K562 (cell line): ENCODE measurements at regions not wholly inside any gene's neighbourhood (a gene's known extent, or its start where the extent isn't known, plus 50 kb on each side); places are given as distances from the start of the nearest gene placed in this dataset.

Experiments used
- ATAC-seq: fragments of 200-7000 bp; cut with Tn5 transposase; 3 replicates; pipeline ENCODE4 v1.9.1; 2020; ENCODE audit warnings: moderate library complexity
- BruUV-seq: library from RNA; stranded (reverse); fragments of 400-500 nt; replicated peaks from 2 replicates; lab custom pipeline; 2021; lab: Mats Ljungman, UMichigan
- CTCF ChIA-PET: fragments of 300-600 bp; formaldehyde crosslinking; extraction: SDS; loops from one replicate; lab custom pipeline; 2021; ENCODE audit warnings: low intra/inter-chr PET ratio; lab: Yijun Ruan, JAX
- POLR2A ChIA-PET: fragments of 300-600, 350-650 bp; sonication (Branson Sonifier 250); formaldehyde crosslinking; extraction: SDS; loops from one replicate; lab custom pipeline; 2021; ENCODE audit warnings: antibody characterized with exemption, inconsistent platforms; lab: Yijun Ruan, JAX
- DNase-seq, 4 experiments: peaks; one replicate each; pipeline versions ENCODE4 v3.0.0 to v3.0.0-alpha.2; 2011 to 2018; ENCODE audit warnings: low spot score in 3 of 4, mixed read lengths in 3 of 4; ENCODE audit errors: extremely low read depth in 1 of 4
- FAIRE-seq: peaks from 2 replicates; lab custom pipeline; 2011; peaks lifted over from hg19 to GRCh38; lab: Jason Lieb, UNC
- H2AFZ ChIP-seq: 2 replicates; pipeline ENCODE4 v1.6.0; 2011; ENCODE audit warnings: low read depth, low read length, control low read depth, inconsistent platforms
- H3K27ac ChIP-seq: fragments of 200-600 bp; 3 replicates; pipeline ENCODE4 v1.8.0; 2011; ENCODE audit warnings: low read depth, mild to moderate bottlenecking, control low read depth, inconsistent platforms, low read length, moderate library complexity, mixed read lengths; ENCODE audit errors: extremely low read depth
- H3K27me3 ChIP-seq, 2 experiments: fragments of 300-600 bp in 1 of 2; 2 replicates in 1 of 2; 3 replicates in 1 of 2; pipeline versions ENCODE4 v1.6.0 to v1.8.0; 2011; ENCODE audit warnings: inconsistent platforms in 2 of 2, low read length in 2 of 2, mild to moderate bottlenecking in 1 of 2, mixed read lengths in 1 of 2, moderate library complexity in 1 of 2; ENCODE audit not compliant: control insufficient read depth in 2 of 2, insufficient read depth in 2 of 2
- H3K36me3 ChIP-seq: fragments of 300-600 bp; 3 replicates; pipeline ENCODE4 v1.8.0; 2011; ENCODE audit warnings: mild to moderate bottlenecking, low read length, inconsistent platforms; ENCODE audit not compliant: control insufficient read depth, insufficient read depth
- H3K4me1 ChIP-seq, 2 experiments: fragments of 200-600 bp in 1 of 2; replicated peaks in 1 of 2; 2 replicates in 1 of 2; 3 replicates in 1 of 2; pipeline versions ENCODE4 v1.5.1 to v1.8.0; 2011; ENCODE audit warnings: inconsistent platforms in 2 of 2, low read length in 2 of 2, mild to moderate bottlenecking in 1 of 2, mixed read lengths in 1 of 2, moderate library complexity in 1 of 2; ENCODE audit not compliant: control insufficient read depth in 2 of 2, insufficient read depth in 2 of 2
- H3K4me2 ChIP-seq: 2 replicates; pipeline ENCODE4 v1.6.1; 2011; ENCODE audit warnings: low read length, control low read depth, inconsistent platforms, mixed read lengths; ENCODE audit not compliant: insufficient read depth
- H3K4me3 ChIP-seq: fragments of 200-600 bp; sonication (generic), shearing (Covaris generic); 2 replicates; pipeline ENCODE4 v1.5.1; 2016; ENCODE audit warnings: control low read depth, inconsistent platforms
- H3K79me2 ChIP-seq: fragments of 200-600 bp; 3 replicates; pipeline ENCODE4 v1.8.0; 2011; ENCODE audit warnings: low read length, inconsistent platforms; ENCODE audit not compliant: control insufficient read depth, insufficient read depth
- H3K9ac ChIP-seq, 2 experiments: 2 replicates each; pipeline versions ENCODE4 v1.6.0 to v1.6.1; 2011; ENCODE audit warnings: low read depth in 2 of 2, low read length in 2 of 2, control low read depth in 1 of 2, inconsistent platforms in 1 of 2, mild to moderate bottlenecking in 1 of 2, mixed read lengths in 1 of 2; ENCODE audit not compliant: insufficient read depth in 1 of 2
- H3K9me1 ChIP-seq: one replicate; pipeline ENCODE4 v1.6.0; 2011; ENCODE audit warnings: inconsistent platforms, mild to moderate bottlenecking, low read length, moderate library complexity; ENCODE audit not compliant: control insufficient read depth, insufficient read depth
- H3K9me3 ChIP-seq: replicated peaks from 2 replicates; pipeline ENCODE4 v1.5.1; 2011; ENCODE audit warnings: low read depth, low read length, inconsistent platforms; ENCODE audit not compliant: control insufficient read depth, insufficient read depth
- H4K20me1 ChIP-seq: replicated peaks from 2 replicates; pipeline ENCODE4 v1.6.1; 2011; ENCODE audit warnings: low read length, inconsistent platforms, mixed read lengths; ENCODE audit not compliant: control insufficient read depth, insufficient read depth
- CEBPB ChIP-seq: fragments of 450-650 bp; IDR thresholded peaks from 2 replicates; pipeline ENCODE4 v1.6.1; 2016; ENCODE audit warnings: missing genetic modification characterization, missing compliant biosample characterization
- CEBPG ChIP-seq, 3 experiments: fragments of 200-800 bp in 1 of 3; sonication (Bioruptor generic) in 1 of 3; sonication (generic) in 1 of 3; formaldehyde crosslinking in 1 of 3; IDR thresholded peaks in 2 of 3; conservative IDR thresholded peaks in 1 of 3; 2 replicates each; pipeline versions ENCODE4 v1.6.1 to v1.8.0; 2016 to 2022; ENCODE audit warnings: missing compliant biosample characterization in 2 of 3, missing genetic modification characterization in 2 of 3, mild to moderate bottlenecking in 1 of 3, missing genetic modification reagents in 1 of 3
- SIN3B ChIP-seq: fragments of 450-650 bp; IDR thresholded peaks from 2 replicates; pipeline ENCODE4 v1.6.1; 2017; ENCODE audit warnings: low read depth, mild to moderate bottlenecking, moderate library complexity
- WGBS: fragments of 100-300 bp; shearing (Covaris generic); methylation state at CpG from one replicate; pipeline ENCODE4 v1.1.6; 2016; ENCODE audit warnings: low coverage, mixed read lengths; ENCODE audit not compliant: insufficient coverage; ENCODE audit errors: missing lambda C conversion rate; 5-methylcytosine and 5-hydroxymethylcytosine counted together
- in situ Hi-C: fragments of 300-500 bp; cut with MboI; formaldehyde crosslinking; loops from 4 replicates; pipeline ENCODE4 v1.15.0; 2018; ENCODE audit warnings: inconsistent platforms, mixed read lengths
- intact Hi-C: fragments of 100-400 bp; cut with micrococcal nuclease; formaldehyde crosslinking; loops from 2 replicates; pipeline ENCODE4 v1.14.2; 2022
- TF ChIP-seq, protein P1 (sequence below): sonication (generic); formaldehyde crosslinking; IDR thresholded peaks from 2 replicates; pipeline ENCODE4 v1.9.0; 2022; ENCODE audit warnings: mild to moderate bottlenecking, missing genetic modification reagents

GRCh38 chr2:120862201-120863060 is 126.8 kb downstream of the GLI2 start (continued):
- no peak for TF ChIP-seq SIN3B

DNA sequence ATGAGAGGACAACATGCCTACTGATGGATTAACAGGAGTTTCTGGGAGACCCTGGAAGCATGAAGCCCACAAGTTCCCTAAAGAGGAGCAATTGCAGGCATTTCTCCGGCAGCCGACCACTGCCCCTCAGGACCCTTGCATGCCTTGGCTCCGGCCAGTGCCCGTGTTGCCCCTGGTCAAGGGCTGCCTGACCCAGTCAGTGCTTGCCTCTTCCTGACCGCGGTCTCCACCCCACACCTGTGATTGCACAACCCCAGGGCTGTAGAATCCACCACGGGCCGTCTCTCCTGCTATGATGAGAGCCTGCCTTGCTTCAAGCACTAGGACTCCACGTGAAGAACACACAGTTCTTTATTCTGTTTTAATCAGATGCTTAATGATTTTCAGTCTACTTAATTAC is 127.5 kb downstream of the GLI2 start:
- H3K4me3 ChIP-seq: no peak overlapping the region
- intact Hi-C loops: no loop called here
- peak; percentile 18; the same call in 1 of the 3 replicates for ATAC-seq
- peak in 2 of 4 experiments; percentile 23 to 28 for DNase-seq
- H3K9me1 ChIP-seq: no peaks in the 10 kb centered on the region
- no peaks in the 10 kb centered on the region for H3K36me3 ChIP-seq
- H3K4me2 ChIP-seq: no peak overlapping the region
- peak overlapping the region in 1 of 2 experiments; percentile 23; a peak in 1 of 4 replicates for H3K9ac ChIP-seq
- H3K79me2 ChIP-seq: no peaks in the 10 kb centered on the region
- BruUV-seq: no TSS peak
- no peaks in the 10 kb centered on the region for H3K9me3 ChIP-seq
- TF ChIP-seq CEBPB (tag): peak; percentile 81
- TF ChIP-seq, protein P1, sequence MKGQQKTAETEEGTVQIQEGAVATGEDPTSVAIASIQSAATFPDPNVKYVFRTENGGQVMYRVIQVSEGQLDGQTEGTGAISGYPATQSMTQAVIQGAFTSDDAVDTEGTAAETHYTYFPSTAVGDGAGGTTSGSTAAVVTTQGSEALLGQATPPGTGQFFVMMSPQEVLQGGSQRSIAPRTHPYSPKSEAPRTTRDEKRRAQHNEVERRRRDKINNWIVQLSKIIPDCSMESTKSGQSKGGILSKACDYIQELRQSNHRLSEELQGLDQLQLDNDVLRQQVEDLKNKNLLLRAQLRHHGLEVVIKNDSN (CRISPR knock-in tag): no peak
- TF ChIP-seq CEBPG (CRISPR knock-in tag; IDR thresholded peaks at IDR 0.05): no peak
- peak in 1 of 2 experiments; percentile 48; a peak in 1 of 4 replicates for TF ChIP-seq CEBPG (tag; conservative IDR thresholded peaks at IDR 0.05 in 1 of 2, IDR thresholded peaks at IDR 0.05 in 1 of 2)
- TF ChIP-seq, all 486 proteins: peak for 2
- Histone ChIP-seq H3K27me3 (peaks cover 9 to 25% of the 10 kb centered on the region in 2 experiments; a peak in 3 of 5 replicates), H3K4me1 (peaks cover 18 to 34% of the 10 kb centered on the region in 2 experiments; a peak in 4 of 5 replicates), H4K20me1 (no peaks in the 10 kb centered on the region), H2AFZ (peak overlapping the region; percentile 90), H3K27ac (no peak overlapping the region)
- no peak for FAIRE-seq
- ChIA-PET POLR2A (interaction anchor here (0.8 to 1.1 kb wide), 2 partner anchors 11 to 14 kb away, joined by 4 to 5 read pairs; no protein-coding TSS in a partner anchor), CTCF (no interaction called here)
- in situ Hi-C loops: no loop called here
- 53% methylated on average over 8 of the region's 9 CpGs for WGBS
